Stromal cell of bone marrow (primary cell): ENCODE measurements at regions not wholly inside any gene's neighbourhood (a gene's known extent, or its start where the extent isn't known, plus 50 kb on each side); places are given as distances from the start of the nearest gene placed in this dataset.

Experiments used
- DNase-seq: peaks from one replicate; pipeline ENCODE4 v3.0.0-alpha.2; 2012; ENCODE audit warnings: low read depth

DNA sequence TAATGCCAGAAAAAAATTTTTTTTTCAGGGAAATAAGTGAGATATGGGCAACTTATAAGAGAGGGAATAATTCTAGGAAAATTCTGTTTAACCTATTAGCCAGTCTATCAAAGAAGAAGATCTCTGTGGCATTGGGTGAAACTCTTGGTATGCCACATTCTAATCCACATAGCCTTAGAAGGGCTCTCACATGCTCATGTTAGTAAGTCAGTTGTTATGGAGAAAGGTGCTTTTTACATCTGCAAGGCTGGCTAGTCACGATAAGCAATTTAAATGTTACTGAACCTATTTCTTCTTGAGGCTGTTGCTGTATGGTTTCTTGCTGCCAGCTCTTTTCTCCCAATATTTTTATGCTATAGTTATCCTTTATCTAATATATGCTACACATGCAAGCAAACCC, 89.9 kb upstream of the MAGI1 start:
- no peak for DNase-seq

DNA sequence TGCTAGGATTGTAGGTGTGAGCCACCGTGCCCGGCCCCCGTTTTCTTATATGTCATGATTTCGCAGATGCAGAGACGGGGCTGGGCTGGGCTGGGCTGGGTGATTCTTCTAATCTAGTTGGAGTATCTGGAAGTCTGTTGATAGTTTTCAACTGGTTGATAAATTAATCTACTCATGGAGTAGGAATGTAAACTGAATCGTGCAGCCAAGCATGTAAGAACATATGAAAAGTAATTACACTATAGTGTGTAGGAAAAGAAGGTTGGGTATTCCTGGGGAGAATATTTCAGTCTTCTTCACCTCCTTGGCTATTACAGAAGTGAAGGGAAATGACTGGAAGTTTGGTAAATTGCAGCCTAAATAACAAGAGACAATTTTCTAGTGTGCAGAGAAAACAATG, 82.6 kb upstream of the MAGI1 start:
- DNase-seq, result no peak

DNA sequence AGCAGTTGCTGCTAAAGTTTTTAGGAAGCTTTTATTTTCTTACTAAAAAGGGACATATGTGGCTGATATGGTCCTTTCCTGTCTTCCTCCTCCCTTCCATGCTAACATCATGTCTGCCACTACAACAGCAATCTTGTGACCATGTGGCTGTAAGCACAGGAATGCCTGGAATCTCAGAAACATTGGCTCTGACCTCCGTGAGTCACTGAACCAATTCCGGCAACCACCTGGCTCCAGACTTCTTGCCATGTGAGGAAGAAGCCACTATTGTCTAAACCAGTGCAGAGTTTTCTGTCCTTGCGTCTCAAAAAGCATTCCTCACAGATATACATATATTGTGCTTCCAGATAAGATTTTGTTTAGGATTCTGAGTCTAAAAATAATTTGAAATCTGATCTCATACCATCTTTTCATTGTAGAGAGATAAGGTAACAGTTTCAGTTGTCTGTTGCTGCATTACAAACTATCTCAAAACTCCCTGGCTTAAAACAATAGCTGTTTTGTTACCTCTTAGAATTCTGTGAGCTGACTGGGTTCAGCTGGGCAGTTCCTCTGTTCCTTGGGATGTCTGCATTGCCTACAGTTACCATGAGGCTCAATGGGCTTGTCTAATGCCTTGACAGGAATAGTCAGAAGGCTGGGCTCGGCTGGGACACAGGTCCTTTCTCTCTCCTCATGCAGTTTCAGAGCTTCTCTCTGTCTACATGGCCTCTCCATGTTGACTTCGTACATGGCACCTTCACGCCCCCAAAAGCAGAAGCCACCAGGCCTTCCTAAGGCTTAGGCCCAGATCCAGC, 77.3 kb upstream of the MAGI1 start:
- DNase-seq, result peak; percentile 79

DNA sequence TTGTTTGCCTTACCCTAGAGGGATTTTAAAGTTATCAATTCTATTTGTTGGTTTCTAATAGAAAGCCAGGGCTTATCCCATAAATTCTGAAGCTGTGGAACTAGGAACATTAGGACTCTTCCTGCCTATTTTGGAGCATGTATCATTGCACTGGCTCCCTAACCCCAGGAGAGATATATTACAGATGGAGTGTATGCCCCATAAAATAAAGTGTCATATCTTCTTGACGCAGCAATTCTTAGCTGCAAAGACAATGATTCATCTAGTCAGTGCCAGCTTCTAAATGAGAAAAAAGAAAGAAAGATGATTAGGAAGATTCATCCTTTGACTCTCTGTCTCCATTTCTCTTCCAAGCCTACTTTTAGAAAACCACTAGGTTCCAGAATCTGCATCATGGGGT, 74.8 kb upstream of the MAGI1 start:
- DNase-seq, result no peak

DNA sequence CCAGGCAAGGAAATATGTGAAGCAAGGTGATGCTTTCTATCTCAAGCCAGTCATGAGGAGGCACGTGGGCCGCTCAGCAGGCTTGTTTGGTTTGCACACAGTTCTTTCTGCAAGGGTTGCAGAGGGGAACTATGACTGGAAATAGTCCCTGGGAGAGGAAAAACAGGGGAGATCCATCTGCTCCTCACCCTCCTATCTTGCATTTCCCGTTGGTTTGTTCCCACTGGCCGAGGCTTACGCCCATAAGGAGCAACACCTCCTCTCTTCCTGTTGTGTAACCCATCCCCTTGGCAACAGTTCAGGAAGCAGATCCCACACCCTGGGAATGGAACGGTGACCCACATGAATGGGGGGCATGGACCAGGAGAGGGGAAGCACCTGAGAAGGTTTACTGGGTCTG, 72.1 kb upstream of the MAGI1 start:
- no peak for DNase-seq

DNA sequence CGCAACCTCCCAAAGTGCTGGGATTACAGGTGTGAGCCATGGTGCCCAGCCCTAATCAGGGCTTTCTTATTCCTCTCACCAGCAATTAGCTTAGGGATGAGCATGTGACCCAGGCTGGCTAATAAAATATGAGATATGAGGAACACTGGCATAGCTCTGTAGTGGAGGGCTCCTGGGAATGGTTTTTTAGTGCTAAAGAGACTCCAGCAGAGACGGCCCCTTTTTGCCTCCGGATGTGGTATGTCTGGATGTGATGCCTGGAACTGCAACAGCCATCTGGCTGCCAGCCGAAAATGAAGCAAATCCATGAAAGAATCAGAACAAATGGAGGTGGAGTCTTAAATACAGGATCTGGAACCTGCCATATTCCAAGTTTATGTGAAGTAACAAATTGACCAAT, 69.1 kb upstream of the MAGI1 start:
- DNase-seq, result peak; percentile 86

DNA sequence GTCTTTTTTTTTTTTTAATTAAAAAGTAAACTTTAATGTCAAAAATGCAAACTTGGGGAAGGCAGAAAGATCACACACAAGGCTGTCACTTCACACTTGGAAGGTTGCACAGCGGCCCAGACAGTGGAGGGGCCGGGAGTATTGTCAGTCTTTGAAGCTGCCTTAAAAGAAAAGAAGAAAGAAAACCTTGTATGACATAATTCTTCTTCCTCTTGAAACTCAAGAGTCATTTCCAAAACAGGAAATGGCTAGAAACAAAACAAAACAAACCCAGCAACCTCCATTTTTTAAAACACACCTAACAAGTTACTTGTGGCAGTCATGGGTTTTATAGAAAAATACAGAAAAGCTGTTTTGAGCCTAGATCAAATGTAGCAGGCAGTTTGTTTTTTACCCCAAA, 68.1 kb upstream of the MAGI1 start:
- DNase-seq, result no peak

DNA sequence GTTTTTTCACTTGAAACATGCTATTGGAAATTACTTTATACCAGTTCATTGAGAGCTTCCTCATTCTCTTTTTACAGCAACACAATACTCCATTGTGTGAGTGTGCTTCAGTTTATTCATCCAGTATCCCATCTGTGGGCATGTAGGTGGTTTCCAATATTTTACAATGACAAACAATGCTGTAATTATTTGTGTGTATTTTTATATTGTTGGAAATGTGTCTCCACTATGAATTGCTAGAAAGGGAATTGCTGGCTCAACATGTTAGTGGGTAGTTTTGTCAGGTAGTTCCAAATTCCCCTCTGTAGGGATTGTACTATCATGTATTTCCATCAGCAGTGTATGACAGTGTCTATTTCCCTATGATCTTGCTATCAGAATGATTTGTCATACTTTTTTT, 65.8 kb upstream of the MAGI1 start:
- DNase-seq, result no peak

DNA sequence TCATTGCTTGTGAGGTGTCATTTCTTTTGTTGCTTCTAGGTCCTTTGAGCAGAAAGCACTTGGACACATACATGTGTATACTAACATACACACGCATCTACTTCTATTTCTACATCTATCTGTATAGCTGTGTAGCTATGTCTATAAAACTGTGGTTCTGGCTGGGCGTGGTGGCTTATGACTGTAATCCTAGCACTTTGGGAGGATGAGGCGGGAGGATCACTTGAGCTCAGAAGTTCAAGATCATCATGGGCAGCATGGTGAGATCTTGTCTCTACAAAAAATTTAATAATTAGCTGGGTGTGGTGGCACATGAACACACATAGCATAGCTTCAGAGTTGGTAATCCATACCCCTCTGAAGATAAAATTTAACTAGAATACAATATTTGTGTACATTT, 65.0 kb upstream of the MAGI1 start:
- no peak for DNase-seq

DNA sequence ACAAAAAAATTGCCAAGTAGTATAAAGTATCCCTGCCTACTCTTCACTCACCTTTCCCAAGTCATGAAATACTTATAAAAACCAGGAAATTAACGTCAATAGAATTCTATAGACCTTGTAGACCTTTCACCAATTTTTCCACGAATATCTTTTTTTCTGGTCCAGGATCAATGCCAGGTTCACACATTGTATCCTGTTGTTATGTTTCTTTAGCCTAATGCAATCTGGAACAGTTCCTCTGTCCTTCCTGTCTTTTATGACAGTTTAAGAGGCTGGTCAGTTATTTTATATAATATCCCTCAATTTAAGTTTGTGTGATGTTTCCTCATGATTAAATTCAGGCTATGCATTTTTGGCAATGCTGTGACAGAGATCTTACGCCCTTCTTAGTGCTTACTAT, 63.2 kb upstream of the MAGI1 start:
- no peak for DNase-seq

DNA sequence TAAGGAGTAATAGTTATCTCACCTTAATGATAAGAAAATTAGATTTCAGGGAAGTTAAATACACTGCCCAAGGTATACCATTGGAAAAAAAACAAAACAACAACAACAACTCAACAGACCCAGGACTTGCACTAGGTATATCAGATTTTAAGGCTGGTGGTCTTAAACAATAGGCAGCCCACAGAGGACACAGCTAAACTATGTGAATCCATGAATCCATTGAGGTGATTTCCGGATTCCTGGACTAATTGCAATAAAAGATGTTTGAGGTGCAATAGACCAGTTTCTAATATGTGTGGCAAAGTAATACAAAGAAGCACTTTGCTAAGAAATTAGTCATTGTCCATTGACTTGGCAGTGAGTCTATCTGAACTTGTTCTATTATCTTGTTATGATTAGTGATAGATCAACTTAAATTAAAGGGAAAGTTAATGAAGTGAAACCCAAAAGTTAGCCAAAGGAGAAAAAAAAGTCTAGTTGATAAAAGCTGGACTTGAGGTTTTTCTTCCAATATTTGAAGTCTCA, 60.9 kb upstream of the MAGI1 start:
- no peak for DNase-seq

DNA sequence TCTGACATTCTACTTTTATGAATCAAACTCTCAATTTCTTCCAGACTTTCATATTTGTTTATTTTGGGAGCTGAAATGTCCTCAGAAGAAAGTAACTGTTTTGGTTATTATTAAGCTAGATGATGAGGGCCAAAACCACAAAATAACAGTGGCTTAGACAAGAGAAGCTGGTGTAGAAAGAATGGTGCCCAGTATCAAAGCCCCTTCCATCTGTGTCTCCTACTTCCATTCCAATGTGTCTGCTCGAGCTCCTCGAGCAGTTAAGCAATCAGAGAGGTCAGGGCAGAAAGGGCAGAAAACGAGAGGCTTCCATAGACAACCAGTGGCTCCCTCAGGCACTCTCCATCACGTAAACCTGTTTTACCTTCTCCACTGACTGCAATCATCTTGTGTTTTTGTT, 59.7 kb upstream of the MAGI1 start:
- peak; percentile 50 for DNase-seq

DNA sequence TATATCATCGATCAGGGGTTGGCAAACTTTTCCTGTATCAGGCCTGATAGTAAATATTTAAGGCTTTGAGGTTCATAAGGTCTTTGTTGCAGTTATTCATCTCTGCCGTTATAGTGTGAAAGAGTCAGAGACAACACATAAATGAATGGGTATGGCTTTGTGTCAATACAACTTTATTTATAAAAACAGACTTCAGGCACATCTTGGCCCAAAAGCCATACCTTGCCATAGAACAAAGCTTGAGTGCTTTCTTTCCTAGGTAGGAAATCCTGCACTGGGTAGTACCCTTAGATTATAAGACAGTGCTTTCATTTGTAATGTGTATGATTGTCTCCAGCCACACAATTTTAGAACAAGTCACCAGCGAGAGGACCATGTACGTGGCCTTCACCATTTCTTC, 58.9 kb upstream of the MAGI1 start:
- no peak for DNase-seq

DNA sequence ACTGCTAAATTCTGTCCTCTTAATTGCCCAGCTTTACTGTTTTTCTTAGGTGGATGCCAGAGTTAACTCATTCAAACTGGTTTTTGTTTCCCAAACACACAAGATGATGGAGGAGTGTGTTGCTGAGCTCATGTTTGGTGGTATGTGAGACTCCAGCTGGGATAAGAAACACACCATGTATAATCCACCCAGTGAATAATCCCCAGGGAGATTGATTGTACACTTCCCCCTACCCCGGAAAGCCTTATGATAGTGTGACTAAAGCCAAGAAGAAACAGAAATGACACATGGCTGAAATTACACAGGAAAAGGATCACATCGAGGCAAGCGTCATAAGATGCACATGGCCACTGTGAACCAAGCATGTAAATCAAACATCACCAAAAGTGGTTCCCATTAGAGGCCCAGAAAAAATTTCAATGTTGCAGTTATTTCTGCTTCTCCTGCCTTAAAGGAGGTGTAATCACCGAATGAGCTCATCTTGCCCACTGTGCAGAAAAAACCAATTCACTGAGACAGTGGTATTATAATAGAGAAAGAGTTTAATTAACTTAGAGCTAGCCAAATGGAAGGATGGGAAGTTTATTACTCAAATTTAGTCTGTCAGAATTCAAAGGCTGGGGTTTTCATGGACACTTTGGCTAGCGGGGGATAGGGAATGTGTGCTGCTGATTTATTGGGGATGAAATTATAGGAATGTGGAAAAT, 56.7 kb upstream of the MAGI1 start:
- DNase-seq, result peak; percentile 54

DNA sequence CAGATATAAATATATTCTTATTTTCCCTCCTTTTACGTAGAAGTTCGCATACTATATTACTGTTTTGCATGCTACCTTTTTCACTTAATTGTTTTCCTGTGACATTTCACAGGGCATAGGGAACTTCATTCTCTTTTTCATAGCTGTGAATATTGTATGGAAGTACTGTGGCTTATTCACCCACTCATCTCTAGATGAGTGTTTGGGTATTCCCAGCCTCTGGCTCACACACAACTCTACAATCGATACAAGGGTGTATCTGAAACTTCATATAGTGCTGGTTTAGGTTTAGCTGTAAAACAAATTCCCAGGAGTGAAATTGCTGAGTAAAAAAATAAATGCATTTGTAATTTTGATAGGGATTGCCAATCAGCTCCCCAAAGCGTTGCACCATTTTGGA, 55.3 kb upstream of the MAGI1 start:
- DNase-seq, result no peak

DNA sequence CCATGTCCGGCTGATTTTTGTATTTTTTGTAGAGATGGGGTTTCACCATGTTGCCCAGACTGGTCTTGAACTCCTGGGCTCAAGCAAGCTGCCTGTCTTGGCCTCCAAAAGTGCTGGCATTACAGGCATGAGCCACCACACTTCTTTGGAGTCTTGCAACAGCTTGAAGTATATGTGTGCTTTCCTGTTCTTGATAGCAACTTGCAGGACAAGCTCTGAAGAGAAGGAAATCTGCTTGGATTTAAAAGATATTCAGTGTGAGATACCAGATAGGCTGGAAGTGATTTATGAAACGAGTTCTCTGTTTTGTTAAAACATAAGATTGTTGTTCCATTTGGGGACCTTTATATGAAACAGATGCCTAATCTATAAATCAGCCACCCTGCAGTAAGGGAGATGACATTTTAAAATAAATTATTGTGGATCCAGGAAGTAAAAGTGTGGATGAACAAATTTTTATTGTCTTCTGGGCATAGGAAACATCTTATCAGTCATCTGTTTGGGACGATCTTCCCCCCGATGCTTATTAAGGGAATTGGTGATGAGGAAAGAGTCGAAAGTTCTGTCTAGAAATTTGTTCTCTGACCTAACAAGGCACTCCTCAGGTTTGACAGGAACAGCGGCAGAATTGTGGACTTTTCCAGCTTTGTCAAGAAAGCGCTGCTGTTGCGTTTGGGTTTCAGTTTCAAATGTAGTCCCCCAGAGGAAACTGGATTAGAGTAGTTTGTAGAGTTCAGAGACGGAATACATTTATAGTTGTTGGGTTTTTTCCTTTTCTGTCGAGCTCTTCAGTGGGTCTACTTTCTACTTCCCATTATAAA, 53.7 kb upstream of the MAGI1 start:
- peak; percentile 20 for DNase-seq
